HepG2 (cell line): ENCODE measurements at regions not wholly inside any gene's neighbourhood (a gene's known extent, or its start where the extent isn't known, plus 50 kb on each side); places are given as distances from the start of the nearest gene placed in this dataset.

ENCODE experiments used
- ATAC-seq: fragments of 200-7000 bp; cut with Tn5 transposase; 3 replicates; pipeline ENCODE4 v1.9.1; 2020; ENCODE audit warnings: mild to moderate bottlenecking, moderate library complexity
- BruUV-seq: library from RNA; stranded (reverse); fragments of 400-500 nt; replicated peaks from 2 replicates; lab custom pipeline; 2021; lab: Mats Ljungman, UMichigan
- CTCF ChIA-PET: fragments of 300-600 bp; formaldehyde crosslinking; extraction: SDS; loops from one replicate; lab custom pipeline; 2021; ENCODE audit warnings: low total read pairs, inconsistent platforms, low intra/inter-chr PET ratio; lab: Yijun Ruan, JAX
- POLR2A ChIA-PET: fragments of 350-600 bp; sonication (Branson Sonifier 250); formaldehyde crosslinking; loops from one replicate; lab custom pipeline; 2020; ENCODE audit warnings: antibody characterized with exemption, inconsistent platforms; lab: Yijun Ruan, JAX
- DNase-seq: peaks from one replicate; pipeline ENCODE4 v3.0.0-alpha.2; 2015; ENCODE audit warnings: low spot score
- FAIRE-seq: peaks from 3 replicates; lab custom pipeline; 2011; peaks lifted over from hg19 to GRCh38; lab: Jason Lieb, UNC
- H2AFZ ChIP-seq: one replicate; pipeline ENCODE4 v1.6.1; 2011; ENCODE audit warnings: low read length, inconsistent platforms
- H3K27ac ChIP-seq: fragments of 300-600 bp; 3 replicates; pipeline ENCODE4 v1.8.0; 2011; ENCODE audit warnings: mixed run types, mild to moderate bottlenecking, mixed read lengths, low read length, inconsistent platforms; ENCODE audit not compliant: insufficient read depth; ENCODE audit errors: extremely low read length
- H3K27me3 ChIP-seq, 2 experiments: fragments of 200-600 bp in 1 of 2; 2 replicates in 1 of 2; 3 replicates in 1 of 2; pipeline versions ENCODE4 v1.6.0 to v1.8.0; 2011; ENCODE audit warnings: low read length in 2 of 2, mild to moderate bottlenecking in 2 of 2, moderate library complexity in 2 of 2, inconsistent platforms in 1 of 2; ENCODE audit not compliant: insufficient read depth in 2 of 2, control insufficient read depth in 1 of 2
- H3K36me3 ChIP-seq, 2 experiments: fragments of 200-600 bp in 1 of 2; replicated peaks in 1 of 2; 2 replicates in 1 of 2; 3 replicates in 1 of 2; pipeline versions ENCODE4 v1.5.1 to v1.8.0; 2011; ENCODE audit warnings: low read length in 2 of 2, inconsistent platforms in 1 of 2; ENCODE audit not compliant: insufficient read depth in 2 of 2, control insufficient read depth in 1 of 2
- H3K4me1 ChIP-seq: 2 replicates; pipeline ENCODE4 v1.5.1; 2012; ENCODE audit warnings: low read length, inconsistent platforms; ENCODE audit not compliant: insufficient read depth
- H3K4me2 ChIP-seq: 2 replicates; pipeline ENCODE4 v1.6.0; 2011; ENCODE audit warnings: low read depth, low read length, inconsistent platforms
- H3K4me3 ChIP-seq, 3 experiments: fragments of 200-600 bp in 1 of 3; sonication (generic), shearing (Covaris generic) in 1 of 3; replicated peaks in 1 of 3; 2 replicates each; pipeline ENCODE4 v1.5.1; 2011 to 2016; ENCODE audit warnings: low read length in 3 of 3, inconsistent platforms in 2 of 3, low read depth in 2 of 3, mild to moderate bottlenecking in 2 of 3, control low read depth in 1 of 3, mixed read lengths in 1 of 3; ENCODE audit not compliant: insufficient read depth in 1 of 3
- H3K79me2 ChIP-seq: one replicate; pipeline ENCODE4 v1.6.1; 2011; ENCODE audit warnings: low read length, inconsistent platforms; ENCODE audit not compliant: insufficient read depth
- H3K9ac ChIP-seq: 2 replicates; pipeline ENCODE4 v1.6.0; 2011; ENCODE audit warnings: mild to moderate bottlenecking, low read depth, low read length, inconsistent platforms; ENCODE audit not compliant: insufficient read depth
- H3K9me3 ChIP-seq: 2 replicates; pipeline ENCODE4 v1.5.1; 2012; ENCODE audit warnings: mild to moderate bottlenecking, low read length
- H4K20me1 ChIP-seq: 2 replicates; pipeline ENCODE4 v1.6.0; 2011; ENCODE audit warnings: inconsistent platforms, mild to moderate bottlenecking, low read length, moderate library complexity; ENCODE audit not compliant: insufficient read depth
- CREB1 ChIP-seq, 2 experiments: fragments of 450-650 bp in 1 of 2; IDR thresholded peaks; 2 replicates each; pipeline ENCODE4 v1.6.1; 2016 to 2017; ENCODE audit warnings: control low read depth in 1 of 2, mild to moderate bottlenecking in 1 of 2, missing compliant biosample characterization in 1 of 2, missing genetic modification characterization in 1 of 2
- FOXA3 ChIP-seq: IDR thresholded peaks from 2 replicates; pipeline ENCODE4 v1.6.1; 2016; ENCODE audit warnings: missing genetic modification reagents, missing compliant biosample characterization
- GMEB2 ChIP-seq: IDR thresholded peaks from 2 replicates; pipeline ENCODE4 v1.6.1; 2016; ENCODE audit warnings: missing biosample characterization, missing genetic modification reagents, low read depth
- HDAC2 ChIP-seq: sonication (generic); formaldehyde crosslinking; IDR thresholded peaks from 2 replicates; pipeline ENCODE4 v1.4.0; 2020; ENCODE audit warnings: missing genetic modification reagents
- HNF4A ChIP-seq: sonication (generic); formaldehyde crosslinking; IDR thresholded peaks from 2 replicates; pipeline ENCODE4 v1.4.0; 2020; ENCODE audit warnings: missing genetic modification reagents
- IKZF4 ChIP-seq: sonication (generic); formaldehyde crosslinking; IDR thresholded peaks from 2 replicates; pipeline ENCODE4 v1.5.1; 2020; ENCODE audit warnings: borderline replicate concordance, mild to moderate bottlenecking, low read depth, missing genetic modification reagents; ENCODE audit errors: not compliant biosample characterization
- MEIS2 ChIP-seq: sonication (generic); formaldehyde crosslinking; IDR thresholded peaks from 2 replicates; pipeline ENCODE4 v1.9.0; 2021; ENCODE audit warnings: mild to moderate bottlenecking, missing genetic modification reagents
- MTA1 ChIP-seq: sonication (generic); formaldehyde crosslinking; IDR thresholded peaks from 2 replicates; pipeline ENCODE4 v1.4.0; 2020; ENCODE audit warnings: missing genetic modification reagents, mild to moderate bottlenecking, borderline replicate concordance
- PLRG1 ChIP-seq: fragments of 450-650 bp; conservative IDR thresholded peaks from 2 replicates; pipeline ENCODE4 v1.6.1; 2016
- POGZ ChIP-seq: sonication (generic); formaldehyde crosslinking; IDR thresholded peaks from 2 replicates; pipeline ENCODE4 v1.4.0; 2020; ENCODE audit warnings: mild to moderate bottlenecking, missing genetic modification reagents
- POLR2G ChIP-seq: fragments of 200-400 bp; formaldehyde crosslinking; IDR thresholded peaks from 2 replicates; pipeline ENCODE4 v1.6.1; 2018; ENCODE audit warnings: mild to moderate bottlenecking, low read depth, low read length, moderate library complexity
- TEAD2 ChIP-seq: sonication (generic); formaldehyde crosslinking; IDR thresholded peaks from 2 replicates; pipeline ENCODE4 v1.9.0; 2021; ENCODE audit warnings: missing genetic modification reagents
- ZFP1 ChIP-seq: IDR thresholded peaks from 2 replicates; pipeline ENCODE4 v1.6.1; 2016
- ZIK1 ChIP-seq: sonication (generic); formaldehyde crosslinking; IDR thresholded peaks from 2 replicates; pipeline ENCODE4 v1.5.0; 2020; ENCODE audit warnings: mild to moderate bottlenecking, low read depth, missing genetic modification reagents, borderline replicate concordance
- ZNF138 ChIP-seq: sonication (generic); formaldehyde crosslinking; IDR thresholded peaks from 2 replicates; pipeline ENCODE4 v1.5.0; 2020; ENCODE audit warnings: mild to moderate bottlenecking, low read depth, missing genetic modification reagents
- ZNF143 ChIP-seq: sonication (generic); formaldehyde crosslinking; IDR thresholded peaks from 2 replicates; pipeline ENCODE4 v1.4.0; 2020; ENCODE audit warnings: missing genetic modification reagents
- ZNF446 ChIP-seq: sonication (generic); formaldehyde crosslinking; IDR thresholded peaks from 2 replicates; pipeline ENCODE4 v1.5.0; 2020; ENCODE audit warnings: mild to moderate bottlenecking, missing genetic modification reagents
- ZNF562 ChIP-seq: sonication (generic); formaldehyde crosslinking; IDR thresholded peaks from 2 replicates; pipeline ENCODE4 v1.8.0; 2022; ENCODE audit warnings: missing genetic modification reagents, borderline replicate concordance
- WGBS: methylation state at CpG from one replicate; pipeline ENCODE4 v1.1.6; 2017; ENCODE audit warnings: low lambda C conversion rate; 5-methylcytosine and 5-hydroxymethylcytosine counted together
- in situ Hi-C: cut with HindIII; loops from 2 replicates; pipeline ENCODE4 v1.10.0; 2017; ENCODE audit warnings: low pct_unique_long_range_greater_than_20kb; ENCODE audit not compliant: extremely low pct_ligation_motif_present
- intact Hi-C: fragments of 100-400 bp; cut with micrococcal nuclease; formaldehyde crosslinking; loops from one replicate; pipeline ENCODE4 v1.10.0; 2022; ENCODE audit not compliant: unreplicated experiment
- TF ChIP-seq, protein P1 (sequence below): fragments of 450-650 bp; IDR thresholded peaks from 2 replicates; pipeline ENCODE4 v1.6.1; 2017
- TF ChIP-seq, protein P2 (sequence below), 2 experiments: sonication (generic) in 1 of 2; formaldehyde crosslinking in 1 of 2; IDR thresholded peaks; 2 replicates each; pipeline versions ENCODE4 v1.5.1 to v1.6.1; 2011 to 2020; ENCODE audit warnings: borderline replicate concordance in 1 of 2, low read depth in 1 of 2, low read length in 1 of 2, mild to moderate bottlenecking in 1 of 2, missing genetic modification reagents in 1 of 2, moderate library complexity in 1 of 2

- H3K79me2 ChIP-seq: no peaks in the 10 kb centered on the region
- ChIA-PET POLR2A (no interaction called here), CTCF (no interaction called here)
- in situ Hi-C loops (loop anchor here (25.0 kb wide), 1 partner anchor 149 kb away; no protein-coding TSS in a partner anchor), intact Hi-C loops (loop anchor here (10.0 kb wide), 1 partner anchor 58 kb away; no protein-coding TSS in a partner anchor)
- H3K4me1 ChIP-seq: no peaks in the 10 kb centered on the region
- no peak overlapping the region for H3K4me3 ChIP-seq
- H2AFZ ChIP-seq: no peak overlapping the region
- no peak for FAIRE-seq
- WGBS: 0% methylated on average over 2 of the region's 2 CpGs
- no peak overlapping the region for H3K4me2 ChIP-seq
- H3K9me3 ChIP-seq: no peaks in the 10 kb centered on the region
- H3K27me3 ChIP-seq: no peaks in the 10 kb centered on the region; a peak in 1 of 5 replicates
- BruUV-seq: no TSS peak
- no peaks in the 10 kb centered on the region for H4K20me1 ChIP-seq
- H3K27ac ChIP-seq: no peak overlapping the region
- H3K36me3 ChIP-seq: no peaks in the 10 kb centered on the region
- no peak for ATAC-seq
- TF ChIP-seq IKZF4 (CRISPR knock-in tag): no peak
- TF ChIP-seq HNF4A: no peak
- TF ChIP-seq TEAD2: no peak
- TF ChIP-seq, protein P1, sequence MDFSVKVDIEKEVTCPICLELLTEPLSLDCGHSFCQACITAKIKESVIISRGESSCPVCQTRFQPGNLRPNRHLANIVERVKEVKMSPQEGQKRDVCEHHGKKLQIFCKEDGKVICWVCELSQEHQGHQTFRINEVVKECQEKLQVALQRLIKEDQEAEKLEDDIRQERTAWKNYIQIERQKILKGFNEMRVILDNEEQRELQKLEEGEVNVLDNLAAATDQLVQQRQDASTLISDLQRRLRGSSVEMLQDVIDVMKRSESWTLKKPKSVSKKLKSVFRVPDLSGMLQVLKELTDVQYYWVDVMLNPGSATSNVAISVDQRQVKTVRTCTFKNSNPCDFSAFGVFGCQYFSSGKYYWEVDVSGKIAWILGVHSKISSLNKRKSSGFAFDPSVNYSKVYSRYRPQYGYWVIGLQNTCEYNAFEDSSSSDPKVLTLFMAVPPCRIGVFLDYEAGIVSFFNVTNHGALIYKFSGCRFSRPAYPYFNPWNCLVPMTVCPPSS: no peak
- no peak for TF ChIP-seq MTA1 (CRISPR knock-in tag)
- TF ChIP-seq FOXA3 (CRISPR knock-in tag): no peak
- TF ChIP-seq ZNF138: no peak
- no peak for TF ChIP-seq ZFP1 (CRISPR knock-in tag)
- no peak for TF ChIP-seq CREB1 (IDR thresholded peaks at IDR 0.05)
- TF ChIP-seq CREB1 (CRISPR knock-in tag; IDR thresholded peaks at IDR 0.05): no peak
- TF ChIP-seq, protein P2, sequence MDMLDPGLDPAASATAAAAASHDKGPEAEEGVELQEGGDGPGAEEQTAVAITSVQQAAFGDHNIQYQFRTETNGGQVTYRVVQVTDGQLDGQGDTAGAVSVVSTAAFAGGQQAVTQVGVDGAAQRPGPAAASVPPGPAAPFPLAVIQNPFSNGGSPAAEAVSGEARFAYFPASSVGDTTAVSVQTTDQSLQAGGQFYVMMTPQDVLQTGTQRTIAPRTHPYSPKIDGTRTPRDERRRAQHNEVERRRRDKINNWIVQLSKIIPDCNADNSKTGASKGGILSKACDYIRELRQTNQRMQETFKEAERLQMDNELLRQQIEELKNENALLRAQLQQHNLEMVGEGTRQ (IDR thresholded peaks at IDR 0.05; ENCODE audit: low read depth, low read length): no peak
- TF ChIP-seq, protein P2 (CRISPR knock-in tag; IDR thresholded peaks at IDR 0.05; ENCODE audit: borderline replicate concordance): no peak
- TF ChIP-seq GMEB2: no peak
- TF ChIP-seq HDAC2 (CRISPR knock-in tag): no peak
- no peak for TF ChIP-seq POLR2G
- TF ChIP-seq MEIS2: no peak
- TF ChIP-seq ZIK1 (CRISPR knock-in tag): no peak
- no peak for TF ChIP-seq ZNF446 (CRISPR knock-in tag)
- no peak for TF ChIP-seq ZNF143 (CRISPR knock-in tag)
- TF ChIP-seq PLRG1: no peak
- TF ChIP-seq POGZ (CRISPR knock-in tag): no peak
- TF ChIP-seq ZNF562 (CRISPR knock-in tag): no peak
- no peak for DNase-seq
- H3K9ac ChIP-seq: no peak overlapping the region
Measured at GRCh38 chr1:117286562-117286961, 75.8 kb upstream of the VTCN1 start.
